Thyroid gland (tissue), 4 donors: ENCODE measurements at regions not wholly inside any gene's neighbourhood (a gene's known extent, or its start where the extent isn't known, plus 50 kb on each side); places are given as distances from the start of the nearest gene placed in this dataset.
A peak's percentile ranks its signal among the peaks of the same experiment; 100 is the strongest.

Experiments
- DNase-seq, 2 donors: peaks; one replicate each; pipeline ENCODE4 v3.0.0-alpha.2; 2019
- H3K27ac ChIP-seq, 3 donors: fragments of 200-600 bp; sonication (generic); 1 replicate in 2 of 3; 2 replicates in 1 of 3; pipeline ENCODE4 v1.5.1; 2016 to 2019; ENCODE audit warnings: mild to moderate bottlenecking in 1 of 3, moderate library complexity in 1 of 3
- H3K27me3 ChIP-seq: fragments of 200-600 bp; sonication (generic); one replicate; pipeline ENCODE4 v1.5.1; 2019
- H3K36me3 ChIP-seq, 2 donors: fragments of 200-600 bp; sonication (generic); one replicate each; pipeline ENCODE4 v1.5.1; 2016 to 2019
- H3K4me1 ChIP-seq, 2 donors: fragments of 200-600 bp; sonication (generic); one replicate each; pipeline ENCODE4 v1.5.1; 2017 to 2019
- H3K4me3 ChIP-seq, 3 donors: fragments of 200-600 bp; sonication (generic); replicated peaks in 1 of 3; 1 replicate in 2 of 3; 2 replicates in 1 of 3; pipeline ENCODE4 v1.5.1; 2016; ENCODE audit warnings: mild to moderate bottlenecking in 1 of 3
- H3K9me3 ChIP-seq: fragments of 200-600 bp; sonication (generic); one replicate; pipeline ENCODE4 v1.5.1; 2017
- CTCF ChIP-seq, 6 experiments: fragments of 200-600 bp in 3 of 6; fragments of 450-650 bp in 3 of 6; sonication (generic) in 3 of 6; IDR thresholded peaks; one replicate each; pipeline ENCODE4 v1.5.1; 2016 to 2019; ENCODE audit warnings: antibody characterized with exemption in 6 of 6, mild to moderate bottlenecking in 2 of 6, inconsistent platforms in 1 of 6, moderate library complexity in 1 of 6
- POLR2A ChIP-seq, 2 donors: fragments of 450-650 bp; IDR thresholded peaks; one replicate each; pipeline ENCODE4 v1.6.1; 2017; ENCODE audit warnings: antibody characterized with exemption in 2 of 2, mild to moderate bottlenecking in 2 of 2, moderate library complexity in 1 of 2
- WGBS, 2 donors: methylation state at CpG; one replicate each; pipeline ENCODE4 v1.1.5; 2017; 5-methylcytosine and 5-hydroxymethylcytosine counted together
- intact Hi-C: fragments of 100-400 bp; cut with DNase I; formaldehyde crosslinking; loops from one replicate; pipeline ENCODE4 v1.15.1; 2023

- WGBS, 2 donors = 92 to 95% methylated on average over 6 of the region's 6 CpGs
Measured at GRCh38 chr20:10784554-10785183, 110.9 kb upstream of the JAG1 start.

DNA sequence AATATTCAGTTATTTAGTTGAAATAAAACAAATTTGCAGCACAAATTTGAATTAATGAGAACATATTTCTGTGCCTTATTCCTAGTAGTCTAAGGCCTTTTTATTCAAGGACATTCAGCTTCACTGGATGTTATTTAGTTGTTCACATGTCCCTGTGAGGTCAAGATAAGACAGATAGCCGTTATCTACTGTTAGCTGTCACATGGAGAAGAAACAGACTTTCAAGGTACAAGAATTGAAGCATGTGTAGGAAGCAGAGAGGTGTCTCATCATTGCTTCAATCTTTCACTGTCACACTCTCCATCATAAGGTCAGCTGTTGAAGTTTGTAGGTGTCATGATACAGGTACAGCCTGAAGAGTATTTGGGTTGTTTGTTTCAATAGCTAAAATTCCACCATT, 112.9 kb upstream of the JAG1 start:
- H3K27ac ChIP-seq = no peak overlapping the region
- no peaks in the 10 kb centered on the region for H3K4me1 ChIP-seq
- TF ChIP-seq CTCF (IDR thresholded peaks at IDR 0.05) (no peak), POLR2A (IDR thresholded peaks at IDR 0.05) (no peak)
- intact Hi-C loops = no loop called here
- no peaks in the 10 kb centered on the region for H3K36me3 ChIP-seq
- WGBS, 2 donors = 66 to 68% methylated on average over 1 of the region's 1 CpG
- H3K9me3 ChIP-seq = no peaks in the 10 kb centered on the region
- H3K4me3 ChIP-seq = no peak overlapping the region
- H3K27me3 ChIP-seq = no peaks in the 10 kb centered on the region
- no peak for DNase-seq

More at GRCh38 chr20:10784554-10785183, 110.9 kb upstream of the JAG1 start:
- intact Hi-C loops = no loop called here
- DNase-seq = no peak
- Histone ChIP-seq H3K4me3 (no peak overlapping the region), H3K36me3 (no peaks in the 10 kb centered on the region), H3K9me3 (no peaks in the 10 kb centered on the region), H3K27me3 (no peaks in the 10 kb centered on the region), H3K27ac (no peak overlapping the region), H3K4me1 (no peaks in the 10 kb centered on the region)
- TF ChIP-seq POLR2A (IDR thresholded peaks at IDR 0.05) (no peak), CTCF (IDR thresholded peaks at IDR 0.05) (no peak)

DNA sequence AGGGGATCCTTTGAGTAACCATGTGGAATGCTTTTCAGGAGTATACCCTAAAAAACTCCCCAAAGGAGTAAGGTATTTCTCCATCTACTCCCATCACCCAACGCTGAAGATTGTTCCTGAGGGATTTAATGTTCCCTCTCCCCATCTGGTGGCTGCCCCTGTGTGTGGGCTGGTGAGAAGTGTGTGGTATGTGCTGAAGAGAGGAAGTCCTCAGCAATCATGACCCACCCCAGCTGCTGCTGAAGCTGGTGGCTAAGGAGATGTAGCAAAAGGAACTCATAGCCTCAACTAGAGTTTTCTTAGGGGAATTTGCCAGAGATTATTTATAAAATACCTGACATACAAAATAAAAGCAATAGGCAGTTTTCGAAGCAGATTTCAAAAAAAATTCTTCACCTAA, 114.3 kb upstream of the JAG1 start:
- 70 to 95% methylated on average over 2 of the region's 2 CpGs for WGBS, 2 donors
- TF ChIP-seq CTCF (IDR thresholded peaks at IDR 0.05) = no peak
- TF ChIP-seq POLR2A (IDR thresholded peaks at IDR 0.05) = no peak
- Histone ChIP-seq H3K4me1 (no peaks in the 10 kb centered on the region), H3K27me3 (no peaks in the 10 kb centered on the region), H3K36me3 (no peaks in the 10 kb centered on the region), H3K4me3 (no peak overlapping the region), H3K27ac (no peak overlapping the region), H3K9me3 (no peaks in the 10 kb centered on the region)
- intact Hi-C loops = no loop called here
- DNase-seq = no peak

DNA sequence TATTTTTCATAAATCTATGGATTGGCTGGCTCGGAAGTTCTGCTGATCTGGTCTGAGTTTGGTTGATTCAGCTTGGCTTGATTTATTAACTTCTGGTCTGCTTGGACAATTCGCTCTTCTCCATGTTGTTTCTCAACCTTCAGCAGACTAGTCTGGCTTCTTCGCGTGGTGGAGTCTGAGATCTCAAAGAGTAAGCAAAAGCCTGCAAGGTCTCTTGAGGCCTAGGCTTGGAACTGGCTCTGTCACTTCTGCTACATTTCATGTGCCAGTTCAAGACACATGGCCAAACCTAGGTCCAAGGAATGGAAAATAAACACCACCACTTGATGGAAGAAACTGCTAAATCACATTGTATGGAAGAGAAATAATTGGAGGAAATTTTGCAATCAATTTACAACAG, 115.1 kb upstream of the JAG1 start:
- 90 to 95% methylated on average over 4 of the region's 4 CpGs for WGBS, 2 donors
- Histone ChIP-seq H3K27me3 (no peaks in the 10 kb centered on the region), H3K36me3 (no peaks in the 10 kb centered on the region), H3K4me1 (no peaks in the 10 kb centered on the region), H3K27ac (no peak overlapping the region), H3K4me3 (no peak overlapping the region), H3K9me3 (no peaks in the 10 kb centered on the region)
- intact Hi-C loops = no loop called here
- TF ChIP-seq POLR2A (IDR thresholded peaks at IDR 0.05) = no peak
- TF ChIP-seq CTCF (IDR thresholded peaks at IDR 0.05) = no peak
- peak in 1 of 2 donors; percentile 6 for DNase-seq

DNA sequence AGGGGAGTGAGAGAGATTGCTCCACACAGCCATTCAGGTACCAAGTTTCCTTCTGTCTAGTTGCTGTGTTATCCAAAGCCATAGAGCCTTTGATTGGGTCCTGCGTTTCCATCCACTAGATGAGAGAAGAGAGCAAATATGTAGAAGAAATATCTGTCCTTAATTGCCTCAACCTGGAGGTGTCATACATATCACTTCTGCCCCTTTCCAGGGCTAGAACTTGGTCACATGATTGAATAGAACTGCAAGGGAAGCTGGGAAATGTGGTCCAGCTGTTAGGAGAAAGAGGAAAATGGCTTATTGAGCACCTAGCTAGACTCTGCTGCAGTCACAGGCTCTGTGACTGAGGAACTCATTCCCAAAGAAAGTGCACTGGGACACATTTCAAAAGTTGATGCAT, 115.6 kb upstream of the JAG1 start:
- intact Hi-C loops = no loop called here
- no peaks in the 10 kb centered on the region for H3K4me1 ChIP-seq
- H3K36me3 ChIP-seq = no peaks in the 10 kb centered on the region
- H3K9me3 ChIP-seq = no peaks in the 10 kb centered on the region
- H3K27me3 ChIP-seq = no peaks in the 10 kb centered on the region
- 95 to 100% methylated on average over 1 of the region's 1 CpG for WGBS, 2 donors
- no peak for DNase-seq
- no peak overlapping the region for H3K4me3 ChIP-seq
- no peak overlapping the region for H3K27ac ChIP-seq
- TF ChIP-seq POLR2A (IDR thresholded peaks at IDR 0.05) (no peak), CTCF (IDR thresholded peaks at IDR 0.05) (no peak)
